ENCODE measurements at regions not wholly inside any gene's neighbourhood (a gene's known extent, or its start where the extent isn't known, plus 50 kb on each side); places are given as distances from the start of the nearest gene placed in this dataset.

- TF ChIP-seq CTCF (conservative IDR thresholded peaks at IDR 0.05; ENCODE audit: low read depth, low read length), result no peak
- H3K4me3 ChIP-seq (ENCODE audit: low read depth, low read length), result no peak overlapping the region
- DNase-seq (ENCODE audit: low read depth), result no peak
Observed at GRCh38 chr2:12513339-12513738, 203.4 kb upstream of the TRIB2 start.

GRCh38 chr2:12514168-12514567, 202.6 kb upstream of the TRIB2 start:
- H3K4me3 ChIP-seq (ENCODE audit: low read depth, low read length), result no peak overlapping the region
- no peak for DNase-seq (ENCODE audit: low read depth)
- TF ChIP-seq CTCF (conservative IDR thresholded peaks at IDR 0.05; ENCODE audit: low read depth, low read length), result no peak

- TF ChIP-seq CTCF (conservative IDR thresholded peaks at IDR 0.05; ENCODE audit: low read depth, low read length), result no peak
- peak; percentile 51 for DNase-seq (ENCODE audit: low read depth)
- H3K4me3 ChIP-seq (ENCODE audit: low read depth, low read length), result no peak overlapping the region
Observed at GRCh38 chr2:12514631-12515437, 201.9 kb upstream of the TRIB2 start.

- H3K4me3 ChIP-seq (ENCODE audit: low read depth, low read length), result no peak overlapping the region
- no peak for TF ChIP-seq CTCF (conservative IDR thresholded peaks at IDR 0.05; ENCODE audit: low read depth, low read length)
- DNase-seq (ENCODE audit: low read depth), result no peak
Observed at GRCh38 chr2:12515871-12516270, 200.9 kb upstream of the TRIB2 start.

GRCh38 chr2:12533337-12534005, 183.3 kb upstream of the TRIB2 start:
- no peak for TF ChIP-seq CTCF (conservative IDR thresholded peaks at IDR 0.05; ENCODE audit: low read depth, low read length)
- no peak overlapping the region for H3K4me3 ChIP-seq (ENCODE audit: low read depth, low read length)
- no peak for DNase-seq (ENCODE audit: low read depth)

GRCh38 chr2:12534646-12535263, 182.0 kb upstream of the TRIB2 start:
- peak; percentile 96 for DNase-seq (ENCODE audit: low read depth)
- H3K4me3 ChIP-seq (ENCODE audit: low read depth, low read length), result no peak overlapping the region
- no peak for TF ChIP-seq CTCF (conservative IDR thresholded peaks at IDR 0.05; ENCODE audit: low read depth, low read length)

All from choroid plexus epithelial cell (primary cell).